Fibroblast of skin of abdomen (primary cell): ENCODE measurements at regions not wholly inside any gene's neighbourhood (a gene's known extent, or its start where the extent isn't known, plus 50 kb on each side); places are given as distances from the start of the nearest gene placed in this dataset.
A peak's percentile ranks its signal among the peaks of the same experiment; 100 is the strongest.

Source experiments
- DNase-seq: peaks from one replicate; pipeline ENCODE4 v3.0.0-alpha.2; 2013

- DNase-seq = no peak
These were observed 432.6 kb upstream of the KLF6 start for GRCh38 chr10:4217653-4218052.

- DNase-seq = no peak
These were observed 432.2 kb upstream of the KLF6 start for GRCh38 chr10:4217187-4217586.

GRCh38 chr10:4216726-4217125 is 431.7 kb upstream of the KLF6 start:
- no peak for DNase-seq

- no peak for DNase-seq
These were observed 431.1 kb upstream of the KLF6 start for GRCh38 chr10:4215963-4216575.

GRCh38 chr10:4215485-4215884 is 430.5 kb upstream of the KLF6 start:
- no peak for DNase-seq

GRCh38 chr10:4214908-4215307 is 429.9 kb upstream of the KLF6 start:
- DNase-seq = no peak

GRCh38 chr10:4213441-4213840 is 428.4 kb upstream of the KLF6 start:
- DNase-seq = no peak

- DNase-seq = peak; percentile 25
These were observed 427.2 kb upstream of the KLF6 start for GRCh38 chr10:4212111-4212630.

GRCh38 chr10:4208499-4208898 is 423.5 kb upstream of the KLF6 start:
- no peak for DNase-seq

- no peak for DNase-seq
These were observed 420.1 kb upstream of the KLF6 start for GRCh38 chr10:4205113-4205512.

GRCh38 chr10:4202938-4203337 is 417.9 kb upstream of the KLF6 start:
- DNase-seq = no peak

GRCh38 chr10:4201866-4202825 is 417.1 kb upstream of the KLF6 start:
- DNase-seq = peak; percentile 57

- DNase-seq = no peak
These were observed 414.2 kb upstream of the KLF6 start for GRCh38 chr10:4199196-4199595.

GRCh38 chr10:4198216-4198615 is 413.2 kb upstream of the KLF6 start:
- DNase-seq = no peak

GRCh38 chr10:4197676-4198075 is 412.7 kb upstream of the KLF6 start:
- no peak for DNase-seq

GRCh38 chr10:4196771-4197390 is 411.9 kb upstream of the KLF6 start:
- no peak for DNase-seq

- DNase-seq = no peak
These were observed 411.2 kb upstream of the KLF6 start for GRCh38 chr10:4196183-4196582.

GRCh38 chr10:4195213-4195612 is 410.2 kb upstream of the KLF6 start:
- DNase-seq = peak; percentile 38

- no peak for DNase-seq
These were observed 409.2 kb upstream of the KLF6 start for GRCh38 chr10:4194231-4194630.

- no peak for DNase-seq
These were observed 406.9 kb upstream of the KLF6 start for GRCh38 chr10:4191894-4192293.

- DNase-seq = no peak
These were observed 406.3 kb upstream of the KLF6 start for GRCh38 chr10:4191354-4191753.

GRCh38 chr10:4190876-4191275 is 405.9 kb upstream of the KLF6 start:
- no peak for DNase-seq

- DNase-seq = no peak
These were observed 404.3 kb upstream of the KLF6 start for GRCh38 chr10:4189281-4189680.
